K562 (cell line): ENCODE measurements at regions not wholly inside any gene's neighbourhood (a gene's known extent, or its start where the extent isn't known, plus 50 kb on each side); places are given as distances from the start of the nearest gene placed in this dataset.

Source experiments
- ATAC-seq: fragments of 200-7000 bp; cut with Tn5 transposase; 3 replicates; pipeline ENCODE4 v1.9.1; 2020; ENCODE audit warnings: moderate library complexity
- BruUV-seq: library from RNA; stranded (reverse); fragments of 400-500 nt; replicated peaks from 2 replicates; lab custom pipeline; 2021; lab: Mats Ljungman, UMichigan
- CTCF ChIA-PET: fragments of 300-600 bp; formaldehyde crosslinking; extraction: SDS; loops from one replicate; lab custom pipeline; 2021; ENCODE audit warnings: low intra/inter-chr PET ratio; lab: Yijun Ruan, JAX
- POLR2A ChIA-PET: fragments of 300-600, 350-650 bp; sonication (Branson Sonifier 250); formaldehyde crosslinking; extraction: SDS; loops from one replicate; lab custom pipeline; 2021; ENCODE audit warnings: antibody characterized with exemption, inconsistent platforms; lab: Yijun Ruan, JAX
- DNase-seq, 4 experiments: peaks; one replicate each; pipeline versions ENCODE4 v3.0.0 to v3.0.0-alpha.2; 2011 to 2018; ENCODE audit warnings: low spot score in 3 of 4, mixed read lengths in 3 of 4; ENCODE audit errors: extremely low read depth in 1 of 4
- FAIRE-seq: peaks from 2 replicates; lab custom pipeline; 2011; peaks lifted over from hg19 to GRCh38; lab: Jason Lieb, UNC
- H2AFZ ChIP-seq: 2 replicates; pipeline ENCODE4 v1.6.0; 2011; ENCODE audit warnings: low read depth, low read length, control low read depth, inconsistent platforms
- H3K27ac ChIP-seq: fragments of 200-600 bp; 3 replicates; pipeline ENCODE4 v1.8.0; 2011; ENCODE audit warnings: low read depth, mild to moderate bottlenecking, control low read depth, inconsistent platforms, low read length, moderate library complexity, mixed read lengths; ENCODE audit errors: extremely low read depth
- H3K27me3 ChIP-seq, 2 experiments: fragments of 300-600 bp in 1 of 2; 2 replicates in 1 of 2; 3 replicates in 1 of 2; pipeline versions ENCODE4 v1.6.0 to v1.8.0; 2011; ENCODE audit warnings: inconsistent platforms in 2 of 2, low read length in 2 of 2, mild to moderate bottlenecking in 1 of 2, mixed read lengths in 1 of 2, moderate library complexity in 1 of 2; ENCODE audit not compliant: control insufficient read depth in 2 of 2, insufficient read depth in 2 of 2
- H3K36me3 ChIP-seq: fragments of 300-600 bp; 3 replicates; pipeline ENCODE4 v1.8.0; 2011; ENCODE audit warnings: mild to moderate bottlenecking, low read length, inconsistent platforms; ENCODE audit not compliant: control insufficient read depth, insufficient read depth
- H3K4me1 ChIP-seq, 2 experiments: fragments of 200-600 bp in 1 of 2; replicated peaks in 1 of 2; 2 replicates in 1 of 2; 3 replicates in 1 of 2; pipeline versions ENCODE4 v1.5.1 to v1.8.0; 2011; ENCODE audit warnings: inconsistent platforms in 2 of 2, low read length in 2 of 2, mild to moderate bottlenecking in 1 of 2, mixed read lengths in 1 of 2, moderate library complexity in 1 of 2; ENCODE audit not compliant: control insufficient read depth in 2 of 2, insufficient read depth in 2 of 2
- H3K4me2 ChIP-seq: 2 replicates; pipeline ENCODE4 v1.6.1; 2011; ENCODE audit warnings: low read length, control low read depth, inconsistent platforms, mixed read lengths; ENCODE audit not compliant: insufficient read depth
- H3K4me3 ChIP-seq: fragments of 200-600 bp; sonication (generic), shearing (Covaris generic); 2 replicates; pipeline ENCODE4 v1.5.1; 2016; ENCODE audit warnings: control low read depth, inconsistent platforms
- H3K79me2 ChIP-seq: fragments of 200-600 bp; 3 replicates; pipeline ENCODE4 v1.8.0; 2011; ENCODE audit warnings: low read length, inconsistent platforms; ENCODE audit not compliant: control insufficient read depth, insufficient read depth
- H3K9ac ChIP-seq, 2 experiments: 2 replicates each; pipeline versions ENCODE4 v1.6.0 to v1.6.1; 2011; ENCODE audit warnings: low read depth in 2 of 2, low read length in 2 of 2, control low read depth in 1 of 2, inconsistent platforms in 1 of 2, mild to moderate bottlenecking in 1 of 2, mixed read lengths in 1 of 2; ENCODE audit not compliant: insufficient read depth in 1 of 2
- H3K9me1 ChIP-seq: one replicate; pipeline ENCODE4 v1.6.0; 2011; ENCODE audit warnings: inconsistent platforms, mild to moderate bottlenecking, low read length, moderate library complexity; ENCODE audit not compliant: control insufficient read depth, insufficient read depth
- H3K9me3 ChIP-seq: replicated peaks from 2 replicates; pipeline ENCODE4 v1.5.1; 2011; ENCODE audit warnings: low read depth, low read length, inconsistent platforms; ENCODE audit not compliant: control insufficient read depth, insufficient read depth
- H4K20me1 ChIP-seq: replicated peaks from 2 replicates; pipeline ENCODE4 v1.6.1; 2011; ENCODE audit warnings: low read length, inconsistent platforms, mixed read lengths; ENCODE audit not compliant: control insufficient read depth, insufficient read depth
- ATF7 ChIP-seq: fragments of 450-650 bp; IDR thresholded peaks from 2 replicates; pipeline ENCODE4 v1.7.1; 2014; ENCODE audit warnings: mild to moderate bottlenecking, moderate library complexity
- E2F1 ChIP-seq: sonication (generic); formaldehyde crosslinking; IDR thresholded peaks from 2 replicates; pipeline ENCODE4 v1.8.1; 2023; ENCODE audit warnings: mild to moderate bottlenecking, missing genetic modification reagents, moderate library complexity
- ETV6 ChIP-seq, 3 experiments: fragments of 150-350 bp in 1 of 3; sonication (generic) in 1 of 3; formaldehyde crosslinking in 1 of 3; IDR thresholded peaks; 2 replicates each; pipeline versions ENCODE4 v1.6.1 to v1.8.0; 2014 to 2022; ENCODE audit warnings: borderline replicate concordance in 2 of 3, low read depth in 2 of 3, antibody characterized with exemption in 1 of 3, low read length in 1 of 3, mild to moderate bottlenecking in 1 of 3, missing genetic modification reagents in 1 of 3
- EZH2 ChIP-seq: IDR thresholded peaks from 2 replicates; pipeline ENCODE4 v1.6.1; 2012; ENCODE audit warnings: low read depth, mild to moderate bottlenecking, inconsistent platforms, low read length, borderline replicate concordance
- MAFF ChIP-seq: IDR thresholded peaks from 2 replicates; pipeline ENCODE4 v1.6.1; 2012; ENCODE audit warnings: low read length, improper control_type of control experiment
- NFXL1 ChIP-seq: fragments of 450-650 bp; formaldehyde crosslinking; IDR thresholded peaks from 2 replicates; pipeline ENCODE4 v1.4.0; 2021; ENCODE audit warnings: mild to moderate bottlenecking
- RNF2 ChIP-seq: sonication (generic); IDR thresholded peaks from 2 replicates; pipeline ENCODE4 v1.6.1; 2016
- SETDB1 ChIP-seq: IDR thresholded peaks from one replicate; pipeline ENCODE4 v1.6.1; 2012; ENCODE audit warnings: low read length, control low read depth, inconsistent platforms
- TAF1 ChIP-seq: IDR thresholded peaks from 2 replicates; pipeline ENCODE4 v1.6.1; 2011; ENCODE audit warnings: mild to moderate bottlenecking, low read length, moderate library complexity; ENCODE audit not compliant: insufficient read depth, control insufficient read depth, severe bottlenecking; ENCODE audit errors: extremely low read depth
- TFAP4 ChIP-seq: sonication (generic); formaldehyde crosslinking; IDR thresholded peaks from 2 replicates; pipeline ENCODE4 v1.8.0; 2022; ENCODE audit warnings: missing genetic modification reagents, mild to moderate bottlenecking, moderate library complexity, borderline replicate concordance
- ZBTB8A ChIP-seq: fragments of 450-650 bp; IDR thresholded peaks from 2 replicates; pipeline ENCODE4 v1.6.1; 2018; ENCODE audit warnings: mild to moderate bottlenecking, moderate library complexity; ENCODE audit not compliant: partially characterized antibody
- ZNF408 ChIP-seq: fragments of 250-450 bp; sonication (Bioruptor Pico); IDR thresholded peaks from 2 replicates; pipeline ENCODE4 v1.4.0; 2020; ENCODE audit warnings: low read depth, mild to moderate bottlenecking, moderate library complexity
- ZSCAN29 ChIP-seq: fragments of 450-650 bp; IDR thresholded peaks from 2 replicates; pipeline ENCODE4 v1.6.1; 2017
- WGBS: fragments of 100-300 bp; shearing (Covaris generic); methylation state at CpG from one replicate; pipeline ENCODE4 v1.1.6; 2016; ENCODE audit warnings: low coverage, mixed read lengths; ENCODE audit not compliant: insufficient coverage; ENCODE audit errors: missing lambda C conversion rate; 5-methylcytosine and 5-hydroxymethylcytosine counted together
- in situ Hi-C: fragments of 300-500 bp; cut with MboI; formaldehyde crosslinking; loops from 4 replicates; pipeline ENCODE4 v1.15.0; 2018; ENCODE audit warnings: inconsistent platforms, mixed read lengths
- intact Hi-C: fragments of 100-400 bp; cut with micrococcal nuclease; formaldehyde crosslinking; loops from 2 replicates; pipeline ENCODE4 v1.14.2; 2022

GRCh38 chr13:61795580-61795979 is 379.9 kb upstream of the PCDH20 start (continued):
- TF ChIP-seq TFAP4 (CRISPR knock-in tag) = no peak
- TF ChIP-seq MAFF = no peak
- no peak for TF ChIP-seq EZH2
- TF ChIP-seq ZSCAN29 = no peak
- TF ChIP-seq TAF1 = no peak
- TF ChIP-seq RNF2 = no peak
- no peak for TF ChIP-seq ZNF408 (CRISPR knock-in tag)
- TF ChIP-seq NFXL1 (CRISPR knock-in tag) = no peak
- TF ChIP-seq ZBTB8A = no peak
- no peak for TF ChIP-seq SETDB1
- no peak for TF ChIP-seq ATF7
- no peak for TF ChIP-seq E2F1
- TF ChIP-seq, all 486 proteins: peak for 0

DNA sequence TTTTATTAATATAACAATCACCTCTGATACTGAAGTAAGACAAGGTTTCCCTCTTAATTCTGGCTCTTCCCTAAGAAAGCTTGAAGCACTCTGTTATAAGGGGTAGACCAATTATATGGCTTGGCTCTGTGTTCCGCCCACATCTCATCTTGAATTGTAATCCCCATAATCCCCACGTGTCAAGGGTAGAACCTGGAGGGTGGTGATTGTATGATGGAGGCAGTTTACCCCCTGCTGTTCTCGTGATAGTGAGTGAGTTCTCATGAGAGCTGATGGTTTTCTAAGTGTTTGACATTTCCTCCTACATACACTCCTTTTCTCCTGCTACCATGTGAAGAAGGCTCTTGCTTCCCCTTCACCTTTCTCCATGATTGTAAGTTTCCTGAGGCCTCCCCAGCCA is 363.8 kb upstream of the PCDH20 start:
- no peaks in the 10 kb centered on the region for H3K79me2 ChIP-seq
- no peak overlapping the region for H3K9ac ChIP-seq
- H3K36me3 ChIP-seq = no peaks in the 10 kb centered on the region
- POLR2A ChIA-PET = no interaction called here
- intact Hi-C loops = no loop called here
- no peak for DNase-seq
- in situ Hi-C loops = no loop called here
- no peak overlapping the region for H3K4me2 ChIP-seq
- ATAC-seq = no peak
- TF ChIP-seq ETV6 (IDR thresholded peaks at IDR 0.05; ENCODE audit: borderline replicate concordance in 1 of 2, low read depth in 2 of 2, low read length in 1 of 2) = no peak
- TF ChIP-seq ETV6 (CRISPR knock-in tag; IDR thresholded peaks at IDR 0.05; ENCODE audit: borderline replicate concordance) = no peak
- H3K27me3 ChIP-seq = no peaks in the 10 kb centered on the region
- no peak overlapping the region for H3K27ac ChIP-seq
- no peaks in the 10 kb centered on the region for H3K9me1 ChIP-seq
- H3K9me3 ChIP-seq = no peaks in the 10 kb centered on the region
- no peak overlapping the region for H3K4me3 ChIP-seq
- H2AFZ ChIP-seq = no peak overlapping the region
- no TSS peak for BruUV-seq
- no peaks in the 10 kb centered on the region for H3K4me1 ChIP-seq
- 5% methylated on average over 3 of the region's 3 CpGs for WGBS
- H4K20me1 ChIP-seq = no peaks in the 10 kb centered on the region
- FAIRE-seq = no peak
- CTCF ChIA-PET = no interaction called here
